ENCODE measurements at regions not wholly inside any gene's neighbourhood (a gene's known extent, or its start where the extent isn't known, plus 50 kb on each side); places are given as distances from the start of the nearest gene placed in this dataset.
"Not testable (repeated sequence)": the region's sequence is repeated elsewhere in the genome, so short reads cannot be mapped to it uniquely, and the experiment has no call there.

- H3K27ac ChIP-seq, result no peak overlapping the region
- intact Hi-C loops (cut with DNase I), result no loop called here
- H3K27me3 ChIP-seq (ENCODE audit: low read depth), result no peaks in the 10 kb centered on the region
- no peaks in the 10 kb centered on the region for H3K9me3 ChIP-seq
- no peaks in the 10 kb centered on the region for H3K4me1 ChIP-seq
- TF ChIP-seq CTCF (IDR thresholded peaks at IDR 0.05), result no peak
- H3K36me3 ChIP-seq, result no peaks in the 10 kb centered on the region
- ATAC-seq, result no peak
- no peak for DNase-seq
- no peak overlapping the region for H3K4me3 ChIP-seq
Observed at GRCh38 chr12:89827592-89827991, 119.0 kb upstream of the ATP2B1 start.

- DNase-seq (no peak), ATAC-seq (no peak)
- intact Hi-C loops (cut with DNase I), result no loop called here
- Histone ChIP-seq H3K4me3 (no peak overlapping the region), H3K27ac (no peak overlapping the region), H3K36me3 (no peaks in the 10 kb centered on the region), H3K27me3 (ENCODE audit: low read depth) (no peaks in the 10 kb centered on the region), H3K9me3 (no peaks in the 10 kb centered on the region), H3K4me1 (no peaks in the 10 kb centered on the region)
- TF ChIP-seq CTCF (IDR thresholded peaks at IDR 0.05), result no peak
Observed at GRCh38 chr12:89826468-89826867, 117.8 kb upstream of the ATP2B1 start.

- TF ChIP-seq CTCF (IDR thresholded peaks at IDR 0.05), result no peak
- intact Hi-C loops (cut with DNase I), result no loop called here
- Histone ChIP-seq H3K9me3 (no peaks in the 10 kb centered on the region), H3K36me3 (no peaks in the 10 kb centered on the region), H3K27ac (no peak overlapping the region), H3K27me3 (ENCODE audit: low read depth) (no peaks in the 10 kb centered on the region), H3K4me1 (no peaks in the 10 kb centered on the region), H3K4me3 (no peak overlapping the region)
- ATAC-seq (no peak), DNase-seq (no peak)
Observed at GRCh38 chr12:89825591-89826449, 117.2 kb upstream of the ATP2B1 start.

- no peaks in the 10 kb centered on the region for H3K4me1 ChIP-seq
- no peaks in the 10 kb centered on the region for H3K36me3 ChIP-seq
- ATAC-seq (no peak), DNase-seq (no peak)
- H3K27me3 ChIP-seq (ENCODE audit: low read depth), result no peaks in the 10 kb centered on the region
- intact Hi-C loops (cut with DNase I), result no loop called here
- no peak for TF ChIP-seq CTCF (IDR thresholded peaks at IDR 0.05)
- no peaks in the 10 kb centered on the region for H3K9me3 ChIP-seq
- no peak overlapping the region for H3K27ac ChIP-seq
- no peak overlapping the region for H3K4me3 ChIP-seq
Observed at GRCh38 chr12:89824822-89825221, 116.2 kb upstream of the ATP2B1 start.

- intact Hi-C loops (cut with DNase I); DNase-seq: not testable (repeated sequence)
Observed at GRCh38 chr12:89822992-89823391, 114.4 kb upstream of the ATP2B1 start.

GRCh38 chr12:89821896-89822295 is 113.3 kb upstream of the ATP2B1 start:
- no peak for DNase-seq
- Histone ChIP-seq H3K4me3 (no peak overlapping the region), H3K36me3 (no peaks in the 10 kb centered on the region), H3K27me3 (ENCODE audit: low read depth) (no peaks in the 10 kb centered on the region), H3K27ac (no peak overlapping the region), H3K9me3 (no peaks in the 10 kb centered on the region), H3K4me1 (no peaks in the 10 kb centered on the region)
- TF ChIP-seq CTCF (IDR thresholded peaks at IDR 0.05), result no peak
- no peak for ATAC-seq
- intact Hi-C loops (cut with DNase I), result no loop called here

More at GRCh38 chr12:89822992-89823391, 114.4 kb upstream of the ATP2B1 start:
- H3K36me3 ChIP-seq; ATAC-seq; H3K9me3 ChIP-seq; H3K4me3 ChIP-seq; H3K4me1 ChIP-seq; H3K27ac ChIP-seq; H3K27me3 ChIP-seq (ENCODE audit: low read depth): not testable (repeated sequence)
